ENCODE measurements at regions not wholly inside any gene's neighbourhood (a gene's known extent, or its start where the extent isn't known, plus 50 kb on each side); places are given as distances from the start of the nearest gene placed in this dataset.

GRCh38 chr5:32506201-32506661 is 61.7 kb upstream of the ZFR start:
- Histone ChIP-seq H3K27ac (no peak overlapping the region), H3K27me3 (peaks cover 78% of the 10 kb centered on the region), H3K4me1 (ENCODE audit: control insufficient read depth in 1 of 2, insufficient read depth in 1 of 2, low read depth in 1 of 2, low read length in 1 of 2) (peaks cover 15 to 16% of the 10 kb centered on the region in 2 experiments), H3K36me3 (no peaks in the 10 kb centered on the region), H3K9me3 (no peaks in the 10 kb centered on the region), H3K4me3 (ENCODE audit: low read depth in 1 of 2, low read length in 1 of 2) (no peak overlapping the region)
- TF ChIP-seq CTCF (IDR thresholded peaks at IDR 0.05) = no peak

- no peak for TF ChIP-seq CTCF (IDR thresholded peaks at IDR 0.05)
- H3K9me3 ChIP-seq = no peaks in the 10 kb centered on the region
- H3K36me3 ChIP-seq = no peaks in the 10 kb centered on the region
- H3K4me1 ChIP-seq (ENCODE audit: control insufficient read depth in 1 of 2, insufficient read depth in 1 of 2, low read depth in 1 of 2, low read length in 1 of 2) = peaks cover 15 to 16% of the 10 kb centered on the region in 2 experiments
- peaks cover 77% of the 10 kb centered on the region for H3K27me3 ChIP-seq
- H3K27ac ChIP-seq = no peak overlapping the region
- H3K4me3 ChIP-seq (ENCODE audit: low read depth in 1 of 2, low read length in 1 of 2) = no peak overlapping the region
Measured at GRCh38 chr5:32505756-32506155, 61.2 kb upstream of the ZFR start.

- no peak for TF ChIP-seq CTCF (IDR thresholded peaks at IDR 0.05)
- Histone ChIP-seq H3K27me3 (peaks cover 81% of the 10 kb centered on the region), H3K27ac (no peak overlapping the region), H3K4me1 (ENCODE audit: control insufficient read depth in 1 of 2, insufficient read depth in 1 of 2, low read depth in 1 of 2, low read length in 1 of 2) (peaks cover 15% of the 10 kb centered on the region in 2 experiments), H3K4me3 (ENCODE audit: low read depth in 1 of 2, low read length in 1 of 2) (no peak overlapping the region), H3K36me3 (no peaks in the 10 kb centered on the region), H3K9me3 (no peaks in the 10 kb centered on the region)
Measured at GRCh38 chr5:32504989-32505596, 60.6 kb upstream of the ZFR start.

- H3K27ac ChIP-seq = no peak overlapping the region
- peaks cover 9% of the 10 kb centered on the region in 2 experiments for H3K4me1 ChIP-seq (ENCODE audit: control insufficient read depth in 1 of 2, insufficient read depth in 1 of 2, low read depth in 1 of 2, low read length in 1 of 2)
- no peak overlapping the region for H3K4me3 ChIP-seq (ENCODE audit: low read depth in 1 of 2, low read length in 1 of 2)
- H3K36me3 ChIP-seq = no peaks in the 10 kb centered on the region
- H3K27me3 ChIP-seq = peaks cover 87% of the 10 kb centered on the region
- no peaks in the 10 kb centered on the region for H3K9me3 ChIP-seq
- no peak for TF ChIP-seq CTCF (IDR thresholded peaks at IDR 0.05)
Measured at GRCh38 chr5:32504329-32504988, 59.9 kb upstream of the ZFR start.

- Histone ChIP-seq H3K4me3 (ENCODE audit: low read depth in 1 of 2, low read length in 1 of 2) (no peak overlapping the region), H3K36me3 (no peaks in the 10 kb centered on the region), H3K27ac (no peak overlapping the region), H3K27me3 (peaks cover 99% of the 10 kb centered on the region), H3K9me3 (no peaks in the 10 kb centered on the region), H3K4me1 (ENCODE audit: control insufficient read depth in 1 of 2, insufficient read depth in 1 of 2, low read depth in 1 of 2, low read length in 1 of 2) (peaks cover 0 to 3% of the 10 kb centered on the region in 2 experiments)
- TF ChIP-seq CTCF (IDR thresholded peaks at IDR 0.05) = no peak
Measured at GRCh38 chr5:32503261-32503660, 58.7 kb upstream of the ZFR start.
